ENCODE measurements at regions not wholly inside any gene's neighbourhood (a gene's known extent, or its start where the extent isn't known, plus 50 kb on each side); places are given as distances from the start of the nearest gene placed in this dataset.

DNA sequence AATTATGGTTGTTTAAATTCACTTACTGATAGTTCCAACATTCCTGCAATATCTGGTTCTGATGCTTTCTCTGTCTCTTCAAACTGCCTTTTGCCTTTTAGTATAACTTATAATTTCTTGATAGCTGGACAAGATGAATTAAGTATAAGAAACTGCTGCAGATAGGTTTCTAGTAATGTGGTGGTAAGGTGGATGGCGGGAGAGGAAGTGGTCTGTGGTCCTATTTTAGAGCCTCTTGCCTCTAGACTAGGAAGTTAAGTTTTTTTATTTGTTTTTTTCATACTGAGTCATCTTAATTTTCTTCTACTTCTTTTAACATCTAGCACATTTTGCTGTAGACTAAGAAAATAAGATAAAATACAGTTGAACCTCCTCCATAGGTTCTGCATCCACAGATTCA lies 310.0 kb downstream of the SLITRK2 start:
- no peak overlapping the region for H3K27ac ChIP-seq (ENCODE audit: insufficient read depth, low read length)
- no peaks in the 10 kb centered on the region for H4K20me1 ChIP-seq (ENCODE audit: control insufficient read depth, extremely low read depth, insufficient read depth, low read length)
- no peak overlapping the region for H3K4me2 ChIP-seq (ENCODE audit: extremely low read depth, insufficient read depth, low read length)
- H3K79me2 ChIP-seq (ENCODE audit: control insufficient read depth, insufficient read depth, low read length): no peaks in the 10 kb centered on the region
- no peaks in the 10 kb centered on the region for H3K36me3 ChIP-seq (ENCODE audit: control insufficient read depth, insufficient read depth, low read length)
- H3K4me3 ChIP-seq (replicated peaks in 1 of 4; ENCODE audit: control extremely low read depth in 1 of 4, insufficient read depth in 1 of 4, low read depth in 3 of 4, low read length in 4 of 4): no peak overlapping the region
- H3K4me1 ChIP-seq (ENCODE audit: control insufficient read depth, extremely low read depth, insufficient read depth, low read length): no peaks in the 10 kb centered on the region
- H3K9me3 ChIP-seq (ENCODE audit: control insufficient read depth, insufficient read depth, low read depth, low read length): no peaks in the 10 kb centered on the region
- no peak for TF ChIP-seq EZH2 (IDR thresholded peaks at IDR 0.05; ENCODE audit: low read length, missing control alignments)
- no peak overlapping the region for H3K9ac ChIP-seq (ENCODE audit: insufficient read depth, low read length)
- H3K27me3 ChIP-seq (ENCODE audit: control insufficient read depth, insufficient read depth, low read length): no peaks in the 10 kb centered on the region
- no peak overlapping the region for H2AFZ ChIP-seq (ENCODE audit: low read length)
- DNase-seq (ENCODE audit: low read depth in 2 of 2): no peak

DNA sequence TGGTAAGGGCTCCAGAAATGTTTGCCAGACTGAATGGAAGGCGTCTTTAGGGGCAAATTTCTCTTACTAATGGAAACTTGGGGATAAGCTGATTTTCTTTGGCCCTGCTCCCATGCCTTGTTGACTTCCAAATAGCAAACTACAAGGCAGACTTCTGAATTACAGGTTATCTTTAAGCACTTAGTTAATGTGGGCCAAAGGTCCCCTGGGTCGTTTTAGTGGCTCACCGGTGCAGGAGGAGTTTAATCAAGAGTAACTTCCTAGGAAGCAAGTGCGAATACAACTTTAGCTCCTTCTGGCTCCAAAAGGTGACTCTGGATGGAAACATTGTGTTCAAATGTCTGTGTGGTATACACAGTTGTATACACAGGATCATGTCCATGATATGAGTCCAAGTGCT lies 323.6 kb downstream of the SLITRK2 start:
- Histone ChIP-seq H3K9ac (ENCODE audit: insufficient read depth, low read length) (no peak overlapping the region), H3K4me1 (ENCODE audit: control insufficient read depth, extremely low read depth, insufficient read depth, low read length) (no peaks in the 10 kb centered on the region), H3K79me2 (ENCODE audit: control insufficient read depth, insufficient read depth, low read length) (no peaks in the 10 kb centered on the region), H3K36me3 (ENCODE audit: control insufficient read depth, insufficient read depth, low read length) (no peaks in the 10 kb centered on the region), H3K27me3 (ENCODE audit: control insufficient read depth, insufficient read depth, low read length) (no peaks in the 10 kb centered on the region), H2AFZ (ENCODE audit: low read length) (no peak overlapping the region), H3K4me3 (replicated peaks in 1 of 4; ENCODE audit: control extremely low read depth in 1 of 4, insufficient read depth in 1 of 4, low read depth in 3 of 4, low read length in 4 of 4) (no peak overlapping the region), H3K4me2 (ENCODE audit: extremely low read depth, insufficient read depth, low read length) (no peak overlapping the region), H3K27ac (ENCODE audit: insufficient read depth, low read length) (no peak overlapping the region), H3K9me3 (ENCODE audit: control insufficient read depth, insufficient read depth, low read depth, low read length) (no peaks in the 10 kb centered on the region), H4K20me1 (ENCODE audit: control insufficient read depth, extremely low read depth, insufficient read depth, low read length) (no peaks in the 10 kb centered on the region)
- DNase-seq (ENCODE audit: low read depth in 2 of 2): no peak
- TF ChIP-seq, protein P1, sequence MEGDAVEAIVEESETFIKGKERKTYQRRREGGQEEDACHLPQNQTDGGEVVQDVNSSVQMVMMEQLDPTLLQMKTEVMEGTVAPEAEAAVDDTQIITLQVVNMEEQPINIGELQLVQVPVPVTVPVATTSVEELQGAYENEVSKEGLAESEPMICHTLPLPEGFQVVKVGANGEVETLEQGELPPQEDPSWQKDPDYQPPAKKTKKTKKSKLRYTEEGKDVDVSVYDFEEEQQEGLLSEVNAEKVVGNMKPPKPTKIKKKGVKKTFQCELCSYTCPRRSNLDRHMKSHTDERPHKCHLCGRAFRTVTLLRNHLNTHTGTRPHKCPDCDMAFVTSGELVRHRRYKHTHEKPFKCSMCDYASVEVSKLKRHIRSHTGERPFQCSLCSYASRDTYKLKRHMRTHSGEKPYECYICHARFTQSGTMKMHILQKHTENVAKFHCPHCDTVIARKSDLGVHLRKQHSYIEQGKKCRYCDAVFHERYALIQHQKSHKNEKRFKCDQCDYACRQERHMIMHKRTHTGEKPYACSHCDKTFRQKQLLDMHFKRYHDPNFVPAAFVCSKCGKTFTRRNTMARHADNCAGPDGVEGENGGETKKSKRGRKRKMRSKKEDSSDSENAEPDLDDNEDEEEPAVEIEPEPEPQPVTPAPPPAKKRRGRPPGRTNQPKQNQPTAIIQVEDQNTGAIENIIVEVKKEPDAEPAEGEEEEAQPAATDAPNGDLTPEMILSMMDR (conservative IDR thresholded peaks at IDR 0.05 in 1 of 2, IDR thresholded peaks at IDR 0.05 in 1 of 2; ENCODE audit: low read depth in 1 of 2, low read length in 2 of 2): no peak
- no peak for TF ChIP-seq EZH2 (IDR thresholded peaks at IDR 0.05; ENCODE audit: low read length, missing control alignments)

DNA sequence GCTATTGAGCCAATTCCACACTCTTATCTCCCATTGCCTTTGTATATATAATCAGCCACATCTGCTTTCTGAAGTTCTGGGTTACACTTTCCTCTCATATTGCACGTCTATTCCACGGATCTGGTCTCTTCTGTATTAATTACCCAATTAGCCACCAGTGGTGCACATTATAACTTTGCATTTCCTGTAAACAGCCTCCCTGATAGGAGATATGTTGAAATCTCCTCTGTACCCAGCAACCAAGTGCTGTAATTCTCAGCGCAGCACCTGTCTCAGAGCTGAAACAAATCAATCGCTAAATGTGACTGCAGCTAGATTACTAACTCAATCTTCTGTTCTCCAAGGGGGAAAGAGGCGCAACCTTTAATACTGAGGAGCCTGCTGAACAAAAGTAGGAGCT lies 326.4 kb downstream of the SLITRK2 start:
- Histone ChIP-seq H3K4me3 (replicated peaks in 1 of 4; ENCODE audit: control extremely low read depth in 1 of 4, insufficient read depth in 1 of 4, low read depth in 3 of 4, low read length in 4 of 4) (no peak overlapping the region), H3K36me3 (ENCODE audit: control insufficient read depth, insufficient read depth, low read length) (no peaks in the 10 kb centered on the region), H3K79me2 (ENCODE audit: control insufficient read depth, insufficient read depth, low read length) (no peaks in the 10 kb centered on the region), H3K9ac (ENCODE audit: insufficient read depth, low read length) (no peak overlapping the region), H4K20me1 (ENCODE audit: control insufficient read depth, extremely low read depth, insufficient read depth, low read length) (no peaks in the 10 kb centered on the region), H3K27me3 (ENCODE audit: control insufficient read depth, insufficient read depth, low read length) (no peaks in the 10 kb centered on the region), H3K4me2 (ENCODE audit: extremely low read depth, insufficient read depth, low read length) (no peak overlapping the region), H2AFZ (ENCODE audit: low read length) (no peak overlapping the region), H3K9me3 (ENCODE audit: control insufficient read depth, insufficient read depth, low read depth, low read length) (no peaks in the 10 kb centered on the region), H3K4me1 (ENCODE audit: control insufficient read depth, extremely low read depth, insufficient read depth, low read length) (no peaks in the 10 kb centered on the region), H3K27ac (ENCODE audit: insufficient read depth, low read length) (no peak overlapping the region)
- no peak for DNase-seq (ENCODE audit: low read depth in 2 of 2)
- no peak for TF ChIP-seq EZH2 (IDR thresholded peaks at IDR 0.05; ENCODE audit: low read length, missing control alignments)
- TF ChIP-seq, protein P1 (conservative IDR thresholded peaks at IDR 0.05 in 1 of 2, IDR thresholded peaks at IDR 0.05 in 1 of 2; ENCODE audit: low read depth in 1 of 2, low read length in 2 of 2): no peak

Data from fibroblast of lung (primary cell).